ENCODE measurements at regions not wholly inside any gene's neighbourhood (a gene's known extent, or its start where the extent isn't known, plus 50 kb on each side); places are given as distances from the start of the nearest gene placed in this dataset.

DNA sequence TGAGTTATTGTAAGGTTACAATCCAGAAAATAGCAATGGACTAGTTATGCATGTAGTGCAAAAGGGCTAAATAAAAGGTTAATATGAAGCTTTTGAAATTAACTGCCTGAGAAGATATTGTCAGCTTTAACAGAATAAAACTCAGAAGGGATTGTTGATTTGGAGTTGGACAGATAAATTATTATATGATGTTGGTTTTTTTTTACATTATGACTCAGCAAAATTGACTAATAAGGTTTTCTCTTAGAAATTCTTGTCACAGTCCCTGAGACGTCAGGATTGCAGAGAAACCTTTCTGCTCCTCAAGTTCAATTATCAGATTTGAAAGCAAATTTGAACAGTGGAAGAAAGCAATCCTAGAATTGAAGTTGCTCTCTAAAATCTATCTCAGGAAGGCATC, 946.9 kb downstream of the CBLN2 start:
- ChIA-PET CTCF (no interaction called here), POLR2A (no interaction called here)
- no peaks in the 10 kb centered on the region for H3K4me1 Mint-ChIP-seq
- H3K4me3 Mint-ChIP-seq = no peak overlapping the region
- H3K9me3 Mint-ChIP-seq = peaks cover 82% of the 10 kb centered on the region
- TF ChIP-seq SP1 (CRISPR knock-in tag; conservative IDR thresholded peaks at IDR 0.05) (no peak), ATF1 (CRISPR knock-in tag; IDR thresholded peaks at IDR 0.05) (no peak)
- DNase-seq (ENCODE audit: low spot score) (no peak), ATAC-seq (no peak)
- H3K27ac Mint-ChIP-seq = no peak overlapping the region
- no peaks in the 10 kb centered on the region; the same call in 1 of the 2 replicates for H3K27me3 Mint-ChIP-seq (ENCODE audit: low read depth)
- H3K36me3 Mint-ChIP-seq = peaks cover 47% of the 10 kb centered on the region

DNA sequence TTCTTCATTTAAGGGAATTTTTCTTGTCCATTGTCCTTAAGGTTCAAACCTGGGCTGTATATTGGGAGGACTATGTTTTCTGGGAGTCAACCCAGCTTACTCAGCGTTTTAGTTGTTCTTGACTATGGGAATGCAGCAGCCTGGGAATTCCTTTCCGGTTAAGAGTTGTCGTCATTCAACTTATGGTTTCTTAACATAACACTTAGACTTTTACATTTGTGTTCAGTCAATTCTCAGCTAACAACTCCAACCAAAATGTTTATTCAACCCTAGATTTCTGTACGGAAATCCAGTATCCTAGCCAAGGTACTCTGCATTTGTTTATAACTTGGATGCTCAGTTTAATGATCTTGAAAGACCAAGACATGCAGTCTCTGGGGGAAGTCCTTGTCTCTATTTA, 960.9 kb downstream of the CBLN2 start:
- Mint-ChIP-seq H3K9me3 (peaks cover 78% of the 10 kb centered on the region), H3K4me3 (no peak overlapping the region), H3K27ac (no peak overlapping the region), H3K4me1 (no peaks in the 10 kb centered on the region), H3K27me3 (ENCODE audit: low read depth) (peaks cover 3% of the 10 kb centered on the region), H3K36me3 (peaks cover 58% of the 10 kb centered on the region)
- no peak for ATAC-seq
- TF ChIP-seq EMX1 (CRISPR knock-in tag; IDR thresholded peaks at IDR 0.05) (no peak), PRRX2 (CRISPR knock-in tag; IDR thresholded peaks at IDR 0.05) (no peak), RELA (CRISPR knock-in tag; IDR thresholded peaks at IDR 0.05; ENCODE audit: borderline replicate concordance) (no peak), RORB (CRISPR knock-in tag; IDR thresholded peaks at IDR 0.05) (no peak), FOXK1 (CRISPR knock-in tag; IDR thresholded peaks at IDR 0.05) (no peak), FOXJ3 (CRISPR knock-in tag; IDR thresholded peaks at IDR 0.05; ENCODE audit: borderline replicate concordance) (no peak), JAZF1 (CRISPR knock-in tag; IDR thresholded peaks at IDR 0.05) (no peak), NFE2L1 (CRISPR knock-in tag; IDR thresholded peaks at IDR 0.05) (no peak), ZNF232 (CRISPR knock-in tag; IDR thresholded peaks at IDR 0.05) (no peak), GABPB1 (CRISPR knock-in tag; IDR thresholded peaks at IDR 0.05) (no peak), ATF1 (CRISPR knock-in tag; IDR thresholded peaks at IDR 0.05) (no peak), KAT7 (CRISPR knock-in tag; IDR thresholded peaks at IDR 0.05; ENCODE audit: borderline replicate concordance) (no peak), AR (CRISPR knock-in tag; IDR thresholded peaks at IDR 0.05) (no peak), ZNF138 (CRISPR knock-in tag; conservative IDR thresholded peaks at IDR 0.05) (no peak), SP1 (CRISPR knock-in tag; conservative IDR thresholded peaks at IDR 0.05) (no peak)
- TF ChIP-seq, protein P1, sequence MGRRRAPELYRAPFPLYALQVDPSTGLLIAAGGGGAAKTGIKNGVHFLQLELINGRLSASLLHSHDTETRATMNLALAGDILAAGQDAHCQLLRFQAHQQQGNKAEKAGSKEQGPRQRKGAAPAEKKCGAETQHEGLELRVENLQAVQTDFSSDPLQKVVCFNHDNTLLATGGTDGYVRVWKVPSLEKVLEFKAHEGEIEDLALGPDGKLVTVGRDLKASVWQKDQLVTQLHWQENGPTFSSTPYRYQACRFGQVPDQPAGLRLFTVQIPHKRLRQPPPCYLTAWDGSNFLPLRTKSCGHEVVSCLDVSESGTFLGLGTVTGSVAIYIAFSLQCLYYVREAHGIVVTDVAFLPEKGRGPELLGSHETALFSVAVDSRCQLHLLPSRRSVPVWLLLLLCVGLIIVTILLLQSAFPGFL (CRISPR knock-in tag; IDR thresholded peaks at IDR 0.05; ENCODE audit: borderline replicate concordance) = no peak
- ChIA-PET POLR2A (no interaction called here), CTCF (no interaction called here)
- DNase-seq (ENCODE audit: low spot score) = no peak

DNA sequence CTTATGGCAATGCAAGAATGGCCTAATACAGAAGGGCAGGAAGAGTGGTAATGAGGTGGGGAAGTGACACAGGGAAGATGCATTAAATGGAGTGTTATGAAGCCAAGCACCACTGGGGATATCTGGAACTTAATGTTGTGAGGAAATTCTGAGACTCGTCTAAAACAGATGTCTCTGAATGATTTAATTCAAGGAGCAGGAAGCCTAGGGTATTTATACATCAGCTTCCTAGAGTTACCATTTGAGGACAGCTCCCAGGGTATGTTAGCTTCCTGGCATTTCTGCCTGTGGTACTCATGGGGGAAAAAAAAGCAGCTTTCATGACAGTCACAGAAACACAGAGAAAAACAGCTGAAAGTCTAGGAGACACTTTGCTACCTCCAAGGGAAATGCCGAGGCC, 989.5 kb downstream of the CBLN2 start:
- ChIA-PET CTCF (no interaction called here), POLR2A (no interaction called here)
- Mint-ChIP-seq H3K36me3 (peaks cover 57% of the 10 kb centered on the region), H3K9me3 (peaks cover 66% of the 10 kb centered on the region), H3K4me1 (no peaks in the 10 kb centered on the region), H3K4me3 (no peak overlapping the region), H3K27ac (no peak overlapping the region), H3K27me3 (ENCODE audit: low read depth) (peaks cover 4% of the 10 kb centered on the region; the same call in 1 of the 2 replicates)
- TF ChIP-seq, protein P2, sequence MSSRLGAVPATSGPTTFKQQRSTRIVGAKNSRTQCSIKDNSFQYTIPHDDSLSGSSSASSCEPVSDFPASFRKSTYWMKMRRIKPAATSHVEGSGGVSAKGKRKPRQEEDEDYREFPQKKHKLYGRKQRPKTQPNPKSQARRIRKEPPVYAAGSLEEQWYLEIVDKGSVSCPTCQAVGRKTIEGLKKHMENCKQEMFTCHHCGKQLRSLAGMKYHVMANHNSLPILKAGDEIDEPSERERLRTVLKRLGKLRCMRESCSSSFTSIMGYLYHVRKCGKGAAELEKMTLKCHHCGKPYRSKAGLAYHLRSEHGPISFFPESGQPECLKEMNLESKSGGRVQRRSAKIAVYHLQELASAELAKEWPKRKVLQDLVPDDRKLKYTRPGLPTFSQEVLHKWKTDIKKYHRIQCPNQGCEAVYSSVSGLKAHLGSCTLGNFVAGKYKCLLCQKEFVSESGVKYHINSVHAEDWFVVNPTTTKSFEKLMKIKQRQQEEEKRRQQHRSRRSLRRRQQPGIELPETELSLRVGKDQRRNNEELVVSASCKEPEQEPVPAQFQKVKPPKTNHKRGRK (CRISPR knock-in tag; IDR thresholded peaks at IDR 0.05; ENCODE audit: borderline replicate concordance) = no peak
- TF ChIP-seq ETV6 (CRISPR knock-in tag; IDR thresholded peaks at IDR 0.05) = no peak
- TF ChIP-seq JAZF1 (CRISPR knock-in tag; IDR thresholded peaks at IDR 0.05) = no peak
- TF ChIP-seq HMGA2 (CRISPR knock-in tag; IDR thresholded peaks at IDR 0.05) = no peak
- DNase-seq (ENCODE audit: low spot score) (no peak), ATAC-seq (no peak)
